Nephron (organoid): ENCODE measurements at regions not wholly inside any gene's neighbourhood (a gene's known extent, or its start where the extent isn't known, plus 50 kb on each side); places are given as distances from the start of the nearest gene placed in this dataset.

Source experiments
- H3K27ac Mint-ChIP-seq, 3 experiments: 2 replicates each; pipeline ENCODE4 v1.8.0; 2020; ENCODE audit warnings: mixed read lengths in 3 of 3, mild to moderate bottlenecking in 2 of 3, moderate library complexity in 1 of 3
- H3K27me3 Mint-ChIP-seq: 2 replicates; pipeline ENCODE4 v1.8.0; 2021; ENCODE audit warnings: low read depth, mild to moderate bottlenecking, moderate library complexity, mixed read lengths
- H3K36me3 Mint-ChIP-seq: 2 replicates; pipeline ENCODE4 v1.8.0; 2020; ENCODE audit warnings: low read depth, mixed read lengths
- H3K4me1 Mint-ChIP-seq: 2 replicates; pipeline ENCODE4 v1.8.0; 2020; ENCODE audit warnings: mixed read lengths
- H3K4me3 Mint-ChIP-seq, 3 experiments: 2 replicates each; pipeline ENCODE4 v1.8.0; 2020; ENCODE audit warnings: mild to moderate bottlenecking in 3 of 3, mixed read lengths in 3 of 3, moderate library complexity in 2 of 3
- H3K9me3 Mint-ChIP-seq: 2 replicates; pipeline ENCODE4 v1.8.0; 2020; ENCODE audit warnings: mixed read lengths
- TF ChIP-seq, protein P1 (sequence below), 3 experiments: fragments of 200-600 bp; sonication (generic); IDR thresholded peaks; one replicate each; pipeline ENCODE4 v1.5.0; 2021; ENCODE audit warnings: antibody characterized with exemption in 3 of 3; ENCODE audit not compliant: unreplicated experiment in 3 of 3

- Mint-ChIP-seq H3K27ac (no peak overlapping the region), H3K27me3 (peaks cover 6% of the 10 kb centered on the region), H3K4me3 (no peak overlapping the region), H3K4me1 (peaks cover 27% of the 10 kb centered on the region), H3K9me3 (no peaks in the 10 kb centered on the region), H3K36me3 (no peaks in the 10 kb centered on the region)
- TF ChIP-seq, protein P1, sequence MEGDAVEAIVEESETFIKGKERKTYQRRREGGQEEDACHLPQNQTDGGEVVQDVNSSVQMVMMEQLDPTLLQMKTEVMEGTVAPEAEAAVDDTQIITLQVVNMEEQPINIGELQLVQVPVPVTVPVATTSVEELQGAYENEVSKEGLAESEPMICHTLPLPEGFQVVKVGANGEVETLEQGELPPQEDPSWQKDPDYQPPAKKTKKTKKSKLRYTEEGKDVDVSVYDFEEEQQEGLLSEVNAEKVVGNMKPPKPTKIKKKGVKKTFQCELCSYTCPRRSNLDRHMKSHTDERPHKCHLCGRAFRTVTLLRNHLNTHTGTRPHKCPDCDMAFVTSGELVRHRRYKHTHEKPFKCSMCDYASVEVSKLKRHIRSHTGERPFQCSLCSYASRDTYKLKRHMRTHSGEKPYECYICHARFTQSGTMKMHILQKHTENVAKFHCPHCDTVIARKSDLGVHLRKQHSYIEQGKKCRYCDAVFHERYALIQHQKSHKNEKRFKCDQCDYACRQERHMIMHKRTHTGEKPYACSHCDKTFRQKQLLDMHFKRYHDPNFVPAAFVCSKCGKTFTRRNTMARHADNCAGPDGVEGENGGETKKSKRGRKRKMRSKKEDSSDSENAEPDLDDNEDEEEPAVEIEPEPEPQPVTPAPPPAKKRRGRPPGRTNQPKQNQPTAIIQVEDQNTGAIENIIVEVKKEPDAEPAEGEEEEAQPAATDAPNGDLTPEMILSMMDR (IDR thresholded peaks at IDR 0.05; ENCODE audit: unreplicated experiment in 3 of 3): no peak
Measured at GRCh38 chr2:851078-851477, 99.6 kb upstream of the SNTG2 start.

GRCh38 chr2:850429-850828, 100.2 kb upstream of the SNTG2 start:
- TF ChIP-seq, protein P1 (IDR thresholded peaks at IDR 0.05; ENCODE audit: unreplicated experiment in 3 of 3): no peak
- H3K9me3 Mint-ChIP-seq: no peaks in the 10 kb centered on the region
- H3K27me3 Mint-ChIP-seq: peaks cover 6% of the 10 kb centered on the region
- no peak overlapping the region for H3K4me3 Mint-ChIP-seq
- no peak overlapping the region for H3K27ac Mint-ChIP-seq
- H3K4me1 Mint-ChIP-seq: peaks cover 20% of the 10 kb centered on the region
- no peaks in the 10 kb centered on the region for H3K36me3 Mint-ChIP-seq

GRCh38 chr2:848099-848498, 102.5 kb upstream of the SNTG2 start:
- no peaks in the 10 kb centered on the region for H3K27me3 Mint-ChIP-seq
- no peaks in the 10 kb centered on the region for H3K9me3 Mint-ChIP-seq
- no peak overlapping the region for H3K27ac Mint-ChIP-seq
- no peak overlapping the region for H3K4me3 Mint-ChIP-seq
- H3K36me3 Mint-ChIP-seq: no peaks in the 10 kb centered on the region
- TF ChIP-seq, protein P1 (IDR thresholded peaks at IDR 0.05; ENCODE audit: unreplicated experiment in 3 of 3): no peak
- H3K4me1 Mint-ChIP-seq: no peaks in the 10 kb centered on the region

GRCh38 chr2:847669-848068, 103.0 kb upstream of the SNTG2 start:
- H3K4me1 Mint-ChIP-seq: no peaks in the 10 kb centered on the region
- H3K9me3 Mint-ChIP-seq: no peaks in the 10 kb centered on the region
- TF ChIP-seq, protein P1 (IDR thresholded peaks at IDR 0.05; ENCODE audit: unreplicated experiment in 3 of 3): no peak
- no peak overlapping the region for H3K27ac Mint-ChIP-seq
- H3K27me3 Mint-ChIP-seq: peaks cover under 1% of the 10 kb centered on the region
- H3K4me3 Mint-ChIP-seq: no peak overlapping the region
- no peaks in the 10 kb centered on the region for H3K36me3 Mint-ChIP-seq

GRCh38 chr2:844715-845114, 105.9 kb upstream of the SNTG2 start:
- H3K9me3 Mint-ChIP-seq: no peaks in the 10 kb centered on the region
- no peak overlapping the region for H3K4me3 Mint-ChIP-seq
- TF ChIP-seq, protein P1 (IDR thresholded peaks at IDR 0.05; ENCODE audit: unreplicated experiment in 3 of 3): no peak
- H3K4me1 Mint-ChIP-seq: no peaks in the 10 kb centered on the region
- peaks cover 11% of the 10 kb centered on the region for H3K27me3 Mint-ChIP-seq
- no peak overlapping the region for H3K27ac Mint-ChIP-seq
- no peaks in the 10 kb centered on the region for H3K36me3 Mint-ChIP-seq

DNA sequence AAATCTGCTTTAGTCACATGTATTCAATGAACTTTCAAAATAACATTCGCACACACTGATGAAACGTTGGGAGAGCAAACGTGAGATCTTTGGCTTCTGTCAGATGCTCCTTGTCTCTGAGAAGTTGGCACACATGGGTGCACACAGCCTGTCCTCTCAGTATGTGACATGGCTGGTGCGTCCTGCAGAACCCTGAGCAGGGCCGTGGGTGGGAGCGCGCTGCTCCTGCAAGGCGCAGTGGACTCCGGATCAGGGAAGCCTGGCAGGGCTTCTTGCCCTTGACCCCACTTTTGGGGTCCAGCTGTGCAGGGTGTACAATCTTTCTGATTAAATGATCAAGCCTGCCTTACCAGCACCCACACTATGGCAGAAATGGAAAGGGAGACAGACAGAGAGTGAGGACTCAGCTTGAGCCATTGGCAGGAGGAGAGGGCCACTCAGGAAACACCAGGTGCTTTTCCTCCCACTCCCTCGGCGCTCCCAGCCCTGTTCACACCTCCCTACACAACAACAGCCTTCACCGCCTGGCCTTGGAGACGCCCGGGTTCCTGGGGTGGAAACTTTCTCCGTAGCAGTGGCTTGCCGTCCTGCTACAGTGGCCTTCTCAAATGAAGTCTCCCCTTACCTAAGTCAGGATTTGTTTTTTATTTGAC, 108.4 kb upstream of the SNTG2 start:
- Mint-ChIP-seq H3K36me3 (no peaks in the 10 kb centered on the region), H3K27me3 (peaks cover 11% of the 10 kb centered on the region), H3K9me3 (peaks cover 2% of the 10 kb centered on the region), H3K4me3 (no peak overlapping the region), H3K27ac (no peak overlapping the region), H3K4me1 (no peaks in the 10 kb centered on the region)
- TF ChIP-seq, protein P1 (IDR thresholded peaks at IDR 0.05; ENCODE audit: unreplicated experiment in 3 of 3): no peak
